ENCODE measurements at regions not wholly inside any gene's neighbourhood (a gene's known extent, or its start where the extent isn't known, plus 50 kb on each side); places are given as distances from the start of the nearest gene placed in this dataset.

GRCh38 chr11:112765337-112765736 lies 195.9 kb upstream of the NCAM1 start:
- TF ChIP-seq POLR2A (IDR thresholded peaks at IDR 0.05) (no peak), CTCF (IDR thresholded peaks at IDR 0.05) (no peak), POLR2AphosphoS5 (IDR thresholded peaks at IDR 0.05) (no peak)

All from transverse colon (tissue), 4 donors.